Ramos (cell line): ENCODE measurements at regions not wholly inside any gene's neighbourhood (a gene's known extent, or its start where the extent isn't known, plus 50 kb on each side); places are given as distances from the start of the nearest gene placed in this dataset.

Experiments
- in situ Hi-C: fragments of 300-500 bp; cut with MboI; formaldehyde crosslinking; loops from one replicate; pipeline ENCODE4 v1.14.3; 2022; ENCODE audit warnings: low sequenced_read_pairs; ENCODE audit not compliant: unreplicated experiment

- in situ Hi-C loops: no loop called here
These were observed 209.3 kb downstream of the TLE3 start for GRCh38 chr15:69888406-69888805.

- in situ Hi-C loops: no loop called here
These were observed 206.6 kb downstream of the TLE3 start for GRCh38 chr15:69891070-69891536.

GRCh38 chr15:69891606-69892005, 206.1 kb downstream of the TLE3 start:
- in situ Hi-C loops: no loop called here

- in situ Hi-C loops: no loop called here
These were observed 205.4 kb downstream of the TLE3 start for GRCh38 chr15:69892351-69892750.

GRCh38 chr15:69893086-69893485, 204.6 kb downstream of the TLE3 start:
- in situ Hi-C loops: no loop called here

GRCh38 chr15:69893863-69894262, 203.9 kb downstream of the TLE3 start:
- in situ Hi-C loops: no loop called here

- in situ Hi-C loops: no loop called here
These were observed 202.5 kb downstream of the TLE3 start for GRCh38 chr15:69895202-69895601.

GRCh38 chr15:69896606-69897005, 201.1 kb downstream of the TLE3 start:
- in situ Hi-C loops: no loop called here

GRCh38 chr15:69897061-69897460, 200.7 kb downstream of the TLE3 start:
- in situ Hi-C loops: no loop called here

GRCh38 chr15:69897471-69898237, 200.1 kb downstream of the TLE3 start:
- in situ Hi-C loops: no loop called here

GRCh38 chr15:69898243-69898642, 199.5 kb downstream of the TLE3 start:
- in situ Hi-C loops: no loop called here

- in situ Hi-C loops: no loop called here
These were observed 195.2 kb downstream of the TLE3 start for GRCh38 chr15:69902414-69903062.

- in situ Hi-C loops: no loop called here
These were observed 193.9 kb downstream of the TLE3 start for GRCh38 chr15:69903470-69904469.

- in situ Hi-C loops: no loop called here
These were observed 191.2 kb downstream of the TLE3 start for GRCh38 chr15:69906256-69907185.

GRCh38 chr15:69908060-69908459, 189.7 kb downstream of the TLE3 start:
- in situ Hi-C loops: no loop called here

GRCh38 chr15:69908590-69909420, 188.9 kb downstream of the TLE3 start:
- in situ Hi-C loops: no loop called here

GRCh38 chr15:69909719-69910444, 187.8 kb downstream of the TLE3 start:
- in situ Hi-C loops: no loop called here

- in situ Hi-C loops: no loop called here
These were observed 187.2 kb downstream of the TLE3 start for GRCh38 chr15:69910514-69910913.
